MM.1S (cell line): ENCODE measurements at regions not wholly inside any gene's neighbourhood (a gene's known extent, or its start where the extent isn't known, plus 50 kb on each side); places are given as distances from the start of the nearest gene placed in this dataset.

Experiments used
- DNase-seq: peaks from one replicate; pipeline ENCODE4 v3.0.0-alpha.2; 2015
- H2AFZ ChIP-seq: fragments of 300-600 bp; sonication (generic); 2 replicates; pipeline ENCODE4 v1.6.0; 2016; ENCODE audit warnings: antibody characterized with exemption, low read length
- H3F3A ChIP-seq: fragments of 300-600 bp; sonication (generic); 2 replicates; pipeline ENCODE4 v1.6.1; 2016; ENCODE audit warnings: mild to moderate bottlenecking, antibody characterized with exemption, low read length, moderate library complexity, mixed read lengths; ENCODE audit not compliant: insufficient read depth
- H3K27ac ChIP-seq: fragments of 300-600 bp; sonication (generic); 2 replicates; pipeline ENCODE4 v1.5.1; 2016; ENCODE audit warnings: mild to moderate bottlenecking, low read length
- H3K27me3 ChIP-seq: fragments of 300-600 bp; sonication (generic); replicated peaks from 2 replicates; pipeline ENCODE4 v1.6.0; 2016; ENCODE audit warnings: low read length; ENCODE audit not compliant: insufficient read depth
- H3K36me3 ChIP-seq: fragments of 300-600 bp; sonication (generic); replicated peaks from 2 replicates; pipeline ENCODE4 v1.6.1; 2016; ENCODE audit warnings: mild to moderate bottlenecking, low read length, mixed read lengths; ENCODE audit not compliant: insufficient read depth
- H3K4me1 ChIP-seq: fragments of 300-600 bp; sonication (generic); 2 replicates; pipeline ENCODE4 v1.6.1; 2016; ENCODE audit warnings: low read length, mixed read lengths
- H3K4me2 ChIP-seq: fragments of 300-600 bp; sonication (generic); 2 replicates; pipeline ENCODE4 v1.6.0; 2016; ENCODE audit warnings: low read depth, low read length
- H3K4me3 ChIP-seq: fragments of 300-600 bp; sonication (generic); 2 replicates; pipeline ENCODE4 v1.5.1; 2016; ENCODE audit warnings: low read length, mixed read lengths
- H3K79me2 ChIP-seq: fragments of 300-600 bp; sonication (generic); 2 replicates; pipeline ENCODE4 v1.6.1; 2016; ENCODE audit warnings: mixed run types, low read length, mixed read lengths
- H3K9ac ChIP-seq: fragments of 300-600 bp; sonication (generic); 2 replicates; pipeline ENCODE4 v1.6.1; 2016; ENCODE audit warnings: low read length, mixed read lengths
- H3K9me2 ChIP-seq: fragments of 300-600 bp; sonication (generic); replicated peaks from 2 replicates; pipeline ENCODE4 v1.6.1; 2016; ENCODE audit warnings: mild to moderate bottlenecking, low read length, mixed read lengths; ENCODE audit not compliant: insufficient read depth
- H3K9me3 ChIP-seq: fragments of 300-600 bp; sonication (generic); replicated peaks from 2 replicates; pipeline ENCODE4 v1.6.1; 2016; ENCODE audit warnings: mild to moderate bottlenecking, low read length, mixed read lengths; ENCODE audit not compliant: insufficient read depth
- H4K20me1 ChIP-seq: fragments of 300-600 bp; sonication (generic); 2 replicates; pipeline ENCODE4 v1.6.1; 2016; ENCODE audit warnings: mild to moderate bottlenecking, low read length, moderate library complexity, mixed read lengths; ENCODE audit not compliant: insufficient read depth
- EZH2 ChIP-seq: fragments of 300-600 bp; sonication (generic); optimal IDR thresholded peaks from 2 replicates; pipeline ENCODE3; 2017; ENCODE audit warnings: low read depth, mild to moderate bottlenecking, antibody characterized with exemption, low read length, mixed read lengths
- EZH2phosphoT487 ChIP-seq: fragments of 300-600 bp; sonication (generic); IDR thresholded peaks from 2 replicates; pipeline ENCODE4 v1.6.1; 2018; ENCODE audit warnings: antibody characterized with exemption, low read length
- TF ChIP-seq, protein P1 (sequence below): fragments of 300-600 bp; sonication (generic); IDR thresholded peaks from 2 replicates; pipeline ENCODE4 v1.5.1; 2016; ENCODE audit warnings: antibody characterized with exemption, low read length, mixed read lengths

DNA sequence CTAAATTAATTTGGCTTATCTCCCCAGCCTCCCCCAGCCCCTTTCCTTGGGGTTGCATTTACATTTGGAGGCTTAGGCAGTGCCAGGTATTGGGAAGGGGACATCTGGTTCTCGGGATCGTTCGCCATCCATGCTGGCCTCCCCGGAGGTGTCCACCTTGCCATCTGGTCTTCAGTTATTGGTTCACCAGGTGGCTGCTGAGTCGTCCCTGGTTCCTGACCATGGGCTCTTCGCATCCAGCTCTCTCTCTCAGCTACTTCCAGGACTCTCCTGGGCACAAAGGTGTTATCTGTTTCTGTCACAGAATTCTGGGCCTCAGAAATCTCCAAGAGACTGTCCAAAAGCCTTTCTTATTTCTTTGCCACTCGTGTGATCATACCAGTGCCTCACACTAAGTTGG lies 75.4 kb upstream of the SCOC start:
- no peak overlapping the region for H3K27ac ChIP-seq
- no peak overlapping the region for H3K9ac ChIP-seq
- DNase-seq = no peak
- H3K9me2 ChIP-seq = no peaks in the 10 kb centered on the region
- no peaks in the 10 kb centered on the region for H3K9me3 ChIP-seq
- H3F3A ChIP-seq = no peaks in the 10 kb centered on the region
- H3K79me2 ChIP-seq = no peaks in the 10 kb centered on the region
- no peak overlapping the region for H3K4me2 ChIP-seq
- H3K4me3 ChIP-seq = no peak overlapping the region
- H3K4me1 ChIP-seq = no peaks in the 10 kb centered on the region
- no peak overlapping the region for H2AFZ ChIP-seq
- H3K27me3 ChIP-seq = no peaks in the 10 kb centered on the region
- no peaks in the 10 kb centered on the region for H4K20me1 ChIP-seq
- TF ChIP-seq EZH2phosphoT487 = no peak
- TF ChIP-seq, protein P1, sequence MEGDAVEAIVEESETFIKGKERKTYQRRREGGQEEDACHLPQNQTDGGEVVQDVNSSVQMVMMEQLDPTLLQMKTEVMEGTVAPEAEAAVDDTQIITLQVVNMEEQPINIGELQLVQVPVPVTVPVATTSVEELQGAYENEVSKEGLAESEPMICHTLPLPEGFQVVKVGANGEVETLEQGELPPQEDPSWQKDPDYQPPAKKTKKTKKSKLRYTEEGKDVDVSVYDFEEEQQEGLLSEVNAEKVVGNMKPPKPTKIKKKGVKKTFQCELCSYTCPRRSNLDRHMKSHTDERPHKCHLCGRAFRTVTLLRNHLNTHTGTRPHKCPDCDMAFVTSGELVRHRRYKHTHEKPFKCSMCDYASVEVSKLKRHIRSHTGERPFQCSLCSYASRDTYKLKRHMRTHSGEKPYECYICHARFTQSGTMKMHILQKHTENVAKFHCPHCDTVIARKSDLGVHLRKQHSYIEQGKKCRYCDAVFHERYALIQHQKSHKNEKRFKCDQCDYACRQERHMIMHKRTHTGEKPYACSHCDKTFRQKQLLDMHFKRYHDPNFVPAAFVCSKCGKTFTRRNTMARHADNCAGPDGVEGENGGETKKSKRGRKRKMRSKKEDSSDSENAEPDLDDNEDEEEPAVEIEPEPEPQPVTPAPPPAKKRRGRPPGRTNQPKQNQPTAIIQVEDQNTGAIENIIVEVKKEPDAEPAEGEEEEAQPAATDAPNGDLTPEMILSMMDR = no peak
- TF ChIP-seq EZH2 = no peak
- H3K36me3 ChIP-seq = no peaks in the 10 kb centered on the region

DNA sequence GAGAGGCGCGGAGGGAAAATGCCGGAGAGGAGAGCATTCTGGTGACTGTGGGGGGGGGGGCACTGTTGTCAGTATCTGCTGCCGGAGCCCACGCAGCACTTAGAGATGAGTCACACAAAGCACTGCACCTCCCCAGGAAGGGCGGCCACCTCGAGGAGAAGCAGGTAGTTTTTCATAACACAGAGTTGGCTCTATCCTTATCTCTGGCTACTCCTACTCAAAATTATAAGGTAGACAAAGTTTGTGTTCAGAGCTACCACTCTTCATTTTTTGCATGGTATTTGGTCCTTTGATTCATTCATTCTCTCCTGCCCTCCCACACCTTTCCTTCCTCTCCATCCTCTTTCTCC lies 76.2 kb upstream of the SCOC start:
- TF ChIP-seq EZH2 (no peak), EZH2phosphoT487 (no peak)
- TF ChIP-seq, protein P1 = no peak
- Histone ChIP-seq H3K4me1 (no peaks in the 10 kb centered on the region), H3K4me2 (no peak overlapping the region)

DNA sequence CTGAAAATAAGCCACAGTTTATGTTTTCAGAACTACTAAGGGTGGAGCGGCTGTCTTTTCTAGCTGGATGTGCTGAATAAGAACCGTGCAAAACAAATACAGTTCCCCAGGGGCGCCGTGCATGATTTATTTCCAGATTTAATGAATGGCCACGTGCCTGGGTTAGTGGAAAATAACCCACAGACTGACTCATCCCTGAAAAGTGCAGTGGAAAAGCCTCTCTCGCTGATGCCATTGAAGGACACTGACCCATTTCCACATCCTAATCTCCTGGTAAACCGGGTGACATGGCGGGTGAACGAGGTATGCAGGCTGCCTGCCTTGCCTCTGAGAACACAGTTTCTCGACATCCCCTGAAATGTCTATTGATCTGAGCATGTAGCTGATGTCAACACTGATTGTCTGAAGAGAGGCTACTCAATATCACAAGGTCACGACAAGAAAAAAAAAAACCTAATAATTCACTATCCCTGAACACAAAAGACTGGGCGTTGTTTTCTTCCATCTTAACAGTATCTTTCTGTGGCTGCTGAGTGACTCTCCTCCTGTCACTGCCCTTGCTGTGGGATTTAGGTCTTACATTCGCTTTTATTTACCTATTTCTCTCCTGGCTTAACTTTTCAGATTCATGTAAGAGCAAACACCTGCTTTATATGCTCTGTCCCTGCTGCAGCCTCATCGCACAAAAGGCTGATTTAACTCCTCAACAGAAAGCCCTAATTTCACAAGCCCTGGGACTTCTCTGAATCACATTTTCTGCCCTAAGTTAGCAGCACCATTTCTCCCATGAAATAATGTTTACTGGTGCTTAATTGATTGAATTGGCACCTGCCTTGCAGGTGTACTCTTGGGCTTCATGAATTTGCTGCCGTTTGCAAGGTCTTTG lies 76.9 kb upstream of the SCOC start:
- no peaks in the 10 kb centered on the region for H3K36me3 ChIP-seq
- no peak for TF ChIP-seq EZH2phosphoT487
- TF ChIP-seq, protein P1 = no peak
- TF ChIP-seq EZH2 = no peak
- no peaks in the 10 kb centered on the region for H3K4me1 ChIP-seq
- H3K9ac ChIP-seq = no peak overlapping the region
- no peaks in the 10 kb centered on the region for H3K9me3 ChIP-seq
- no peaks in the 10 kb centered on the region for H3K79me2 ChIP-seq
- H3K4me3 ChIP-seq = no peak overlapping the region
- no peak overlapping the region for H3K27ac ChIP-seq
- H4K20me1 ChIP-seq = no peaks in the 10 kb centered on the region
- no peak overlapping the region for H3K4me2 ChIP-seq
- no peaks in the 10 kb centered on the region for H3K9me2 ChIP-seq
- no peaks in the 10 kb centered on the region for H3F3A ChIP-seq
- no peaks in the 10 kb centered on the region for H3K27me3 ChIP-seq
- no peak for DNase-seq
- H2AFZ ChIP-seq = no peak overlapping the region

More for the DNA sequence above, 76.2 kb upstream of the SCOC start:
- H3K79me2 ChIP-seq = no peaks in the 10 kb centered on the region
- no peaks in the 10 kb centered on the region for H3K27me3 ChIP-seq
- no peak overlapping the region for H3K27ac ChIP-seq
- H3K36me3 ChIP-seq = no peaks in the 10 kb centered on the region
- no peak for DNase-seq
- H3K9me3 ChIP-seq = no peaks in the 10 kb centered on the region
- H3K4me3 ChIP-seq = no peak overlapping the region
- H3F3A ChIP-seq = no peaks in the 10 kb centered on the region
- H4K20me1 ChIP-seq = no peaks in the 10 kb centered on the region
- H3K9ac ChIP-seq = no peak overlapping the region
- no peak overlapping the region for H2AFZ ChIP-seq
- no peaks in the 10 kb centered on the region for H3K9me2 ChIP-seq
